Endothelial cell (in vitro differentiated cells): ENCODE measurements at regions not wholly inside any gene's neighbourhood (a gene's known extent, or its start where the extent isn't known, plus 50 kb on each side); places are given as distances from the start of the nearest gene placed in this dataset.
"Not testable (repeated sequence)": the region's sequence is repeated elsewhere in the genome, so short reads cannot be mapped to it uniquely, and the experiment has no call there.

ENCODE experiments used
- DNase-seq: peaks from one replicate; pipeline ENCODE4 v3.0.0; 2021; ENCODE audit warnings: low spot score
- H3K27ac Mint-ChIP-seq: one replicate; pipeline ENCODE4 v1.8.0; 2021; ENCODE audit warnings: mixed read lengths, inconsistent platforms; ENCODE audit not compliant: unreplicated experiment
- H3K27me3 Mint-ChIP-seq: one replicate; pipeline ENCODE4 v1.8.0; 2021; ENCODE audit warnings: mild to moderate bottlenecking, moderate library complexity, mixed read lengths, inconsistent platforms; ENCODE audit not compliant: unreplicated experiment
- H3K36me3 Mint-ChIP-seq: one replicate; pipeline ENCODE4 v1.8.0; 2021; ENCODE audit warnings: mild to moderate bottlenecking, low read depth, mixed read lengths, inconsistent platforms; ENCODE audit not compliant: unreplicated experiment
- H3K4me1 Mint-ChIP-seq: one replicate; pipeline ENCODE4 v1.8.0; 2021; ENCODE audit warnings: mild to moderate bottlenecking, mixed read lengths, inconsistent platforms; ENCODE audit not compliant: unreplicated experiment
- H3K4me3 Mint-ChIP-seq: one replicate; pipeline ENCODE4 v1.8.0; 2021; ENCODE audit warnings: mild to moderate bottlenecking, mixed read lengths, inconsistent platforms; ENCODE audit not compliant: unreplicated experiment
- H3K9me3 Mint-ChIP-seq: one replicate; pipeline ENCODE4 v1.8.0; 2021; ENCODE audit warnings: mixed read lengths, inconsistent platforms; ENCODE audit not compliant: unreplicated experiment
- TF ChIP-seq, protein P1 (sequence below): fragments of 200-600 bp; sonication (generic); IDR thresholded peaks from one replicate; pipeline ENCODE4 v1.5.0; 2021; ENCODE audit warnings: antibody characterized with exemption; ENCODE audit not compliant: unreplicated experiment

DNA sequence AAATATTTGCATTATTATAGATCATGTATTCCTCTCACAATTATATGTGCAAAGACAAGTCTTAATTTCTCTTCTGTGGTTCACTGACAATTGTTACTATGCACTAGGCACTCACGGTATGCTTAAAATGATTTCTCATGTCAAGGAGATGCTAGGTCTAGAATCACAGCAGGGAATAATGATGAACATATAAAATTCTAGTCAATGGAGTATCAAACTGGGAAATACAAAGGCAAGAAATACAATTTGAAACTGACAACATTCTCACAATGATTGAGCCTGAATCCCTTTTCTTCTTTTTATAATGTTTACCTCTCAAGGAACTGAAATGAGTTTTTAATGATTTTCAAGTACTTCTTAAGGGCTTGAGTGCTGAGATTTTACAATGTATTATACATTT lies 302.3 kb upstream of the GRAMD2B start:
- peaks cover 12% of the 10 kb centered on the region for H3K4me1 Mint-ChIP-seq
- H3K27ac Mint-ChIP-seq = no peak overlapping the region
- no peaks in the 10 kb centered on the region for H3K9me3 Mint-ChIP-seq
- DNase-seq = no peak
- peaks cover 4% of the 10 kb centered on the region for H3K27me3 Mint-ChIP-seq
- H3K4me3 Mint-ChIP-seq = no peak overlapping the region
- no peaks in the 10 kb centered on the region for H3K36me3 Mint-ChIP-seq
- TF ChIP-seq, protein P1, sequence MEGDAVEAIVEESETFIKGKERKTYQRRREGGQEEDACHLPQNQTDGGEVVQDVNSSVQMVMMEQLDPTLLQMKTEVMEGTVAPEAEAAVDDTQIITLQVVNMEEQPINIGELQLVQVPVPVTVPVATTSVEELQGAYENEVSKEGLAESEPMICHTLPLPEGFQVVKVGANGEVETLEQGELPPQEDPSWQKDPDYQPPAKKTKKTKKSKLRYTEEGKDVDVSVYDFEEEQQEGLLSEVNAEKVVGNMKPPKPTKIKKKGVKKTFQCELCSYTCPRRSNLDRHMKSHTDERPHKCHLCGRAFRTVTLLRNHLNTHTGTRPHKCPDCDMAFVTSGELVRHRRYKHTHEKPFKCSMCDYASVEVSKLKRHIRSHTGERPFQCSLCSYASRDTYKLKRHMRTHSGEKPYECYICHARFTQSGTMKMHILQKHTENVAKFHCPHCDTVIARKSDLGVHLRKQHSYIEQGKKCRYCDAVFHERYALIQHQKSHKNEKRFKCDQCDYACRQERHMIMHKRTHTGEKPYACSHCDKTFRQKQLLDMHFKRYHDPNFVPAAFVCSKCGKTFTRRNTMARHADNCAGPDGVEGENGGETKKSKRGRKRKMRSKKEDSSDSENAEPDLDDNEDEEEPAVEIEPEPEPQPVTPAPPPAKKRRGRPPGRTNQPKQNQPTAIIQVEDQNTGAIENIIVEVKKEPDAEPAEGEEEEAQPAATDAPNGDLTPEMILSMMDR = no peak

DNA sequence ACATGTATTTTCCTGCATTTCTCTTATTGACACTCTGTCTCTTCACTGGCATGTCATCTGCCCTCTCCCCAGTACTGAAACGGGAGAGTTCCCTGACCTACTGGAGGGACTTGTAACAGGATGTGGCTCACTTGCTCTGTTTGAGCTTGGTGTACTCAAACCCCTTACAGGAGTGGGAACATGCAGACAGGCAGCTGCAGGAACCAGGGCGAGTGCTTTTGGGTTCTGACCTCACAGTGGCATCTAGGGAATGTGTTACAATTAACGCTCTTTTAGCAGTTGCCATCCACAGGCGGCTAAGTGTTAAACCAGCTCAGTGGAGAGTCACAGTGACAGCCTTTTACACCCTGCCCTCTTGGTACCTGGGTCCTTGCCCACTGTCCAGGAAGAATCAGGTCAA lies 300.3 kb upstream of the GRAMD2B start:
- Mint-ChIP-seq H3K27me3 (peaks cover 4% of the 10 kb centered on the region), H3K27ac (no peak overlapping the region), H3K4me1 (peaks cover 12% of the 10 kb centered on the region), H3K4me3 (no peak overlapping the region), H3K36me3 (no peaks in the 10 kb centered on the region), H3K9me3 (no peaks in the 10 kb centered on the region)
- DNase-seq = no peak
- TF ChIP-seq, protein P1 = no peak

DNA sequence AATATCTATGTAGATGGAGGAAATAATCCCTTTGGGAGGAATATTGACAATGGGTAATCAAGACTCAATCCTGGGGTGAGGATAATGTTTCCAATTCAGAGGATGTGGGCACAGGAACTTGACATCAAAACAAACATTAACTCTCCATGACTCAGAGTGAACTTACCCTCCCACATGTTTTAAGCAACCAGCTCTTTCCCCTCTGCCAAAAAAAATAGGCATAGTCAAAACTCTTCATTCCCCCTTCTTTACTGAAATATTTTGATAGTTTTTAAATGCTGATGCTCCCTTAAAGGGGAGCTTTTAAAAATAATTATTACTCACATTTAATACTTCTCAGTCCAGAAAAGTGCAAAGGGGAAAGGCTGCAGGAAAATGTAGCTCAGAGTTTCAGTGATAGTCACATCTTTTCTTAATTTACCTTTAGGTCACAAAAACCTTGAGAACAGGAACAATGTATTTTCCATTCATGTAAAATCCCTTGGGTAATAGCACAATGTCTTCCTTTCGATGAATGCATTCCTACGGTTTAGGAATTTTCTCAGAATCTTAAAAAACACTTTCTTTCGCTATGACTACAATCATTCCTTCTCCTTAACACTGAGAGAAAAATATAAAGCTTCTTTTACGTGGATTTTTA lies 298.4 kb upstream of the GRAMD2B start:
- peak overlapping the region; percentile 15 for H3K27ac Mint-ChIP-seq
- peaks cover 12% of the 10 kb centered on the region for H3K4me1 Mint-ChIP-seq
- DNase-seq = no peak
- TF ChIP-seq, protein P1 = no peak
- H3K4me3 Mint-ChIP-seq = no peak overlapping the region
- H3K27me3 Mint-ChIP-seq = peaks cover 4% of the 10 kb centered on the region
- no peaks in the 10 kb centered on the region for H3K9me3 Mint-ChIP-seq
- H3K36me3 Mint-ChIP-seq = no peaks in the 10 kb centered on the region

DNA sequence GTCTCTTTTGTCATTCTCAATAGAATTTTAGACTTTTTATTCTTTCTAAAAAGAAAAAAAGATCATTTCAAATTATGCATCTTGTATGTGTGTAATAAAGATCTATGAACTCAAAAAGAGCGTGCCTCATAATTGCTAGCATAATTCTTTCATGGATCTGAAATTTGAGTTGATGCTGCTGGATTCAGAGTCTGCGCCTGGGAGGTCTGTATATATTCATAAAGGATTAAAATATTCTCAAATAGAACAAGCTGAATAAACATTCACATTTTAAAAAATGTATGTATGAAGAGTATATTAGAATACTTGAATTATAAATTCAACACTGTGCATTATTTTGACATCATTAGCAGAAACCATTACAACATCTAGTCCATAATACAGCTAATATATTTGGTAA lies 297.8 kb upstream of the GRAMD2B start:
- H3K9me3 Mint-ChIP-seq = no peaks in the 10 kb centered on the region
- no peak overlapping the region for H3K27ac Mint-ChIP-seq
- TF ChIP-seq, protein P1 = no peak
- DNase-seq = no peak
- no peaks in the 10 kb centered on the region for H3K36me3 Mint-ChIP-seq
- H3K4me3 Mint-ChIP-seq = no peak overlapping the region
- H3K4me1 Mint-ChIP-seq = peaks cover 12% of the 10 kb centered on the region
- H3K27me3 Mint-ChIP-seq = peaks cover 4% of the 10 kb centered on the region

DNA sequence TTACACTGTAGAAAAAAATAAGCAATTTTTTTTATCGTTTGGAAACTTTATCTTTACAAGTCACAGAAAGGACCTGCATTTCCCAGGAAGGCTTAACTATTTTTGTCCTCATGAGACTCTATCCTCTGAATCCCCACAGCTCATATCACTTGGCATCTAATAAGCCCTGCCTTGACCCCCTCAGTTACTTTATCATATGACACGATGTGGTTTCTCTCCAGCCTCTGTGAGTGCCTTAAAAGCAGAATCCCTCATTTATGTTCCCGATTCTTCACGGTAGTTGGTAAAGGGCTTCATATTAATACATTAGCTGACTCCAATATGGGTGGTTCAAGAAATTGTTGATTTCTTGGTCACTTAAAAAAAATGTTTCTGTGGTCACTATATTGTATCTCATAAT lies 296.6 kb upstream of the GRAMD2B start:
- Mint-ChIP-seq H3K36me3 (no peaks in the 10 kb centered on the region), H3K27ac (no peak overlapping the region), H3K9me3 (no peaks in the 10 kb centered on the region), H3K27me3 (peaks cover 4% of the 10 kb centered on the region), H3K4me1 (peaks cover 12% of the 10 kb centered on the region), H3K4me3 (no peak overlapping the region)
- TF ChIP-seq, protein P1 = no peak
- no peak for DNase-seq

DNA sequence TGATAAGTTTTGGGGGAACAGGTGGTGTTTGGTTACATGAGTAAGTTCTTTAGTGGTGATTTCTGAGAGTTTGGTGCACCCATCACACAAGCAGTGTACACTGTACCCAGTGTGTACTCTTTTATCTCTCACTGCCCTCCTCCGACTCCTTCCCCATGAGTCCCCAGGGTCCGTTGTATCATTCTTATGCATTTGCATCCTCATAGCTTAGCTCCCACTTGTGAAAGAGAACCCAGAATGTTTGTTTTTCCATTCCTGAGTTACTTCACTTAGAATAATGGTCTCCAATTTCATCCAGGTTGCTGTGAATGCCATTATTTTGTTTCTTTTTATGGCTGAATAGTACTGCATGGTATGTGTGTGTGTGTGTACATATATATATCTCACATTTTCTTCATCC lies 295.8 kb upstream of the GRAMD2B start:
- H3K4me1 Mint-ChIP-seq = peaks cover 12% of the 10 kb centered on the region
- H3K9me3 Mint-ChIP-seq, DNase-seq, H3K36me3 Mint-ChIP-seq, H3K27me3 Mint-ChIP-seq, H3K4me3 Mint-ChIP-seq, H3K27ac Mint-ChIP-seq: not testable (repeated sequence)
